ENCODE measurements at regions not wholly inside any gene's neighbourhood (a gene's known extent, or its start where the extent isn't known, plus 50 kb on each side); places are given as distances from the start of the nearest gene placed in this dataset.

GRCh38 chr4:23009093-23009492 lies 316.4 kb downstream of the GBA3 start:
- H3K4me3 ChIP-seq (ENCODE audit: low read depth, low read length) = no peak overlapping the region
- TF ChIP-seq, protein P1, sequence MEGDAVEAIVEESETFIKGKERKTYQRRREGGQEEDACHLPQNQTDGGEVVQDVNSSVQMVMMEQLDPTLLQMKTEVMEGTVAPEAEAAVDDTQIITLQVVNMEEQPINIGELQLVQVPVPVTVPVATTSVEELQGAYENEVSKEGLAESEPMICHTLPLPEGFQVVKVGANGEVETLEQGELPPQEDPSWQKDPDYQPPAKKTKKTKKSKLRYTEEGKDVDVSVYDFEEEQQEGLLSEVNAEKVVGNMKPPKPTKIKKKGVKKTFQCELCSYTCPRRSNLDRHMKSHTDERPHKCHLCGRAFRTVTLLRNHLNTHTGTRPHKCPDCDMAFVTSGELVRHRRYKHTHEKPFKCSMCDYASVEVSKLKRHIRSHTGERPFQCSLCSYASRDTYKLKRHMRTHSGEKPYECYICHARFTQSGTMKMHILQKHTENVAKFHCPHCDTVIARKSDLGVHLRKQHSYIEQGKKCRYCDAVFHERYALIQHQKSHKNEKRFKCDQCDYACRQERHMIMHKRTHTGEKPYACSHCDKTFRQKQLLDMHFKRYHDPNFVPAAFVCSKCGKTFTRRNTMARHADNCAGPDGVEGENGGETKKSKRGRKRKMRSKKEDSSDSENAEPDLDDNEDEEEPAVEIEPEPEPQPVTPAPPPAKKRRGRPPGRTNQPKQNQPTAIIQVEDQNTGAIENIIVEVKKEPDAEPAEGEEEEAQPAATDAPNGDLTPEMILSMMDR (IDR thresholded peaks at IDR 0.05; ENCODE audit: borderline replicate concordance, insufficient read depth, low read depth, low read length) = no peak

DNA sequence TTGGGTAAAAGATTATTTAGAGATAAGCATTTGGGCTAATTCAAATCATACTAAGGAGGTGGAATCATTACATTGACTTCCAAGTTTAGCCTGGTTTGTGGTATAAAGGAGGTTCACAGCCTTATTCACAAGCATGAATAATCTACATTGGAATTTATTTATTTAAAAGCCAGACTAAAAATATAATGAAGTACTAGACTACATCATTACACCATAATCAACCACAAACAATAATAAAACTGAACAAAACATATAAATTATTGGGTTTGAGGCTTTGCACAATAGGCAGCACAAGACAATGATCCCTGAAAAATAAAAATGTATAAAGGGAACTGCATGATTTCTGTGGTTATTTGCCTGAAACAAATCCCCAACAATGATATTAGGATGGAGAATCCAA lies 314.0 kb downstream of the GBA3 start:
- TF ChIP-seq, protein P1 (IDR thresholded peaks at IDR 0.05; ENCODE audit: borderline replicate concordance, insufficient read depth, low read depth, low read length) = no peak
- no peak overlapping the region for H3K4me3 ChIP-seq (ENCODE audit: low read depth, low read length)

DNA sequence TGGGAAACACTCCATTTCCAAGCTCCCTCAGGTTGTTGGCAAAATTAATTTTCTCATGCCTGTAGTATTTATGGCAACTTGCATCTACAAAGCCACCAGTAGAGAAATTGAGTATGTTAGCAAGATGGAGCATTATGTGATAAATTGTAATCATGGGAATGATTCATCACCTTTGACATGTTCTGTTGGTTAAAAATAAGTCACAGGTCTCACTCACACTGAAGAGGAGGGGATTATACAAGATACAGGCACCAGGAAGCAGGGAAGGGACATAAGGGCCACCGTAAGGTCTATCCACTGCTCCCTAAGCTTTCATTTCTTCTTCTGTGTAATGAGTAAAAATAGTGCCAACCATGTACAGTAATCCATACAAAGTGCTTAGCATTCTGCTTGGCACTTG lies 313.0 kb downstream of the GBA3 start:
- no peak overlapping the region for H3K4me3 ChIP-seq (ENCODE audit: low read depth, low read length)
- TF ChIP-seq, protein P1 (IDR thresholded peaks at IDR 0.05; ENCODE audit: borderline replicate concordance, insufficient read depth, low read depth, low read length) = no peak

DNA sequence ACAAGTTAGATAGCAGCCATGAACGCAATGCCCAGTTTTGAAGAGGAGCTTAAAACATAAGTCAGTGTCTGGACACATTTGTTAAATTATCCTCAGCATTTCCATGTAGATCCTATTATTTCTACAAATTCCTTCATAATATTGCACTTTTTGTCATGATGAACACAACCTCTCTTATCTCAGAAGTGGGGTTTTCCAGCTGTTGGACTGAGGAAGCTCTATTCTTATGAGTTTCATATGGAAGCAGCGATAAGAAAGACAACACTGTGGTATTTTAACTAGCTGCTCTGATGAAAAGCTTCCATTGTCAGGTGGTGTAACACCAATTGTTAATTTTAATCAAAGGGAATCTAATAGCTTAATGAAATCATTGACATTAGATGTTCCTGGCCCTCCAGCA lies 308.7 kb downstream of the GBA3 start:
- no peak overlapping the region for H3K4me3 ChIP-seq (ENCODE audit: low read depth, low read length)
- TF ChIP-seq, protein P1 (IDR thresholded peaks at IDR 0.05; ENCODE audit: borderline replicate concordance, insufficient read depth, low read depth, low read length) = no peak

DNA sequence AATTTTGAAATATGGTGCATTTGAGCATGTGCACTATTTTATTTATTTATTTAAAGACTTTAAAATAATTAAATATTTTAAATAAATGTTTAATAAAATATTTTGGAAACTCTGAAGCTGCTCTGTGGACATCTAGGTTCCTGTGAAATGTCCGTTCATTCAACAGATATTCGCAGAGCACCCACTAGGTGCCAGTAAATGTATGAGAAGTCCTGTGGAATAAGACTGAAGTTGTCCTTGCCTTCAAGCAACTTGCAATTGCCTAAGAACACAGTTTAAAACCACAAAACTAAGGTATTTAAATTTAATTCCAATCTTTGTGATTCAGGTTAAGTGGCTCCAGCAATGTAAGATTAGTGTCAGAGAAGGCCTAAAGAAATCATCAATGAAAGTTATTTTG lies 306.7 kb downstream of the GBA3 start:
- H3K4me3 ChIP-seq (ENCODE audit: low read depth, low read length) = no peak overlapping the region
- TF ChIP-seq, protein P1 (IDR thresholded peaks at IDR 0.05; ENCODE audit: borderline replicate concordance, insufficient read depth, low read depth, low read length) = no peak

DNA sequence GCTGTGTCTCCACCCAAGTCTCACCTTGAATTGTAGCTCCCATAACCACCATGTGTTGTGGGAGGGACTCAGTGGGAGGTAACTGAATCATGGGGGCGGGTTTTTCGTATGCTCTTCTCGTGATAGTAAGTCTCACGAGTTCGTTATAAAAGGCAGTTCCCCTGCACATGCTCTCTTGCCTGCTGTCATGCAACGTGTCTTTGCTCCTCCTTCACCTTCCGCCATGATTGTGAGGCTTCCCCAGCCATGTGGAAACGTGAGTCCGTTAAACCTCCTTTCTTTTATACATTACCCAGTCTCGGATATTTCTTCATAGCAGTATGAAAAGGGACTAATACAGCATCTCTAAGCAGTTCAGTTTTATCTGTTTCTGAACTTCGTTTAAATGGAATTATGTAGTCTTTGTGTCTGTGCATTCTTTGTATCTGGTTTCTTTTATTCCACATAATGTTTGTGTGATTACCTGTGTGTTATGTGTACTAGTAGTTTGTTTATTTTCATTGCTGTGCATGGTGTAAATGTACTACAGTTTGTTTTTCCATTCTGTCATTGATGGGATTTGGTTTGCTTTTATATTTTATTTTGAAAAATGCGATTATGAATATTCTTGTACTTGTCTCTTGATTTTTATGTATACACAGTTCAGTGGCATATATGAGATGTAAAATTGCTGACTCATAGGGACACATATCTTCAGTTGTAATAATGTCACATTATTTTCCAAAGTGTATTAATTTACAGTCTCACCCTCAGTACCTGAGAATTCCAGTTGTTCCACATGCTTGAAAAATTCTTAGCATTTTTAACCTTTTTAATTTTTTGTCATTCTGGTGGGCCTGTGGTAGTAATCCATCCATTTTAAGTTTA lies 304.9 kb downstream of the GBA3 start:
- TF ChIP-seq, protein P1 (IDR thresholded peaks at IDR 0.05; ENCODE audit: borderline replicate concordance, insufficient read depth, low read depth, low read length) = no peak
- H3K4me3 ChIP-seq (ENCODE audit: low read depth, low read length) = no peak overlapping the region

GRCh38 chr4:22991576-22991975 lies 298.8 kb downstream of the GBA3 start:
- no peak overlapping the region for H3K4me3 ChIP-seq (ENCODE audit: low read depth, low read length)
- TF ChIP-seq, protein P1 (IDR thresholded peaks at IDR 0.05; ENCODE audit: borderline replicate concordance, insufficient read depth, low read depth, low read length) = no peak
